ENCODE measurements at regions not wholly inside any gene's neighbourhood (a gene's known extent, or its start where the extent isn't known, plus 50 kb on each side); places are given as distances from the start of the nearest gene placed in this dataset.

GRCh38 chr18:28647961-28648360 is 471.0 kb upstream of the CDH2 start:
- no peak for DNase-seq

GRCh38 chr18:28637897-28638296 is 461.0 kb upstream of the CDH2 start:
- no peak for DNase-seq

- DNase-seq = no peak
Observed at GRCh38 chr18:28635530-28635929, 458.6 kb upstream of the CDH2 start.

DNA sequence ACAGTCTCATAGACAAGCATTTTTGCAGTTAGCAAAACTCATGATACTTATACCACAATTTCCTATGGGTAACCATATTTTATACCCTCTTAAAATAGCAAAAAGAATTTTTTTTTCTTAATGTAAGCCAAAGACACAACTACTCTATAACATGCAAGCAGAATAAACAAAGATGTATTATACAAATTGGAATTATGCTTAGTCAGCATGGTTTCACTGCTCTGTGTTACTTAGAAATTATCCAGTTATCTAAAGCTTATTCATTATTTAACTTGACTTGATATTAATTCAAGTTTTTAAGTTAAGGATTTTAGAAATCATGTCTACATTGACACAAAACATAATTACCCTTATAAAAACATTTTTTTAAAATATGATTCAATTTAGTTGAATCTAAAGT is 449.8 kb upstream of the CDH2 start:
- DNase-seq = no peak

DNA sequence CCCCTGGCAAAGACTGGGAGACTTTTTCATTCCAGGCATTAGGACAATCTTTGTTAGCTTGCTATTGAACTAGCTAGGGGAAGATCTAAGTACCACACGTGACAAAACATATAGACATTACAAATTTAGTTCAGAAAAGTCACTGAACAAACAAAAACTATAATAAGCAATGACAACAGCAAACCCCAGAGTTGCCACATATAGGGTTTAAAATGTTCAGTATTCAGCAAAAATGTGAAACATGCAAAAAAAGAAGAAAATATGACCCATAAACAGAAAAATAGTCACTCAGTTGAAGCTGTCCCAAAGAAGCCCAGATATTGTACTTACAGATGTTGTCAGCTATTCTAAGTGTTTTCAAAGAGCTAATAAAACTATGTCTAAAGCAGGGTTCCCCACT is 431.1 kb upstream of the CDH2 start:
- DNase-seq = no peak

DNA sequence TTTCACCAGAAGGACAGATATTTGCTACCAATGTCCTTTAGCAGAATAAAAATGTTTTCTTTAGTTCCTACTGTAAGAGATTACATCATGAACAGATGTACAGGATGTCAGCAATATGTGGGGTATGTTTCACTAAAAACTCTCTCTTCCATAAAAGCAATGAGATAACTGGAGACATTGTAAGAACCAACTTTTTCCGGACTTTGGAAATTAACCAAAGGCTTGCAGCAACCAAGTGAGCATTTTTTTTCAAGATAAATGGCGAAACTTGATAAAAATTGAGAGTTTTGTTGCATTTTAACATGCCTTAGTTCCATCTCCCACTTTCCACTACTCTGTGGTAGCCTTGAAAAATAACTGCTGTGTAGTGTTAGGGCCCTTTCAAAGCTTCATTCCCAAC is 429.8 kb upstream of the CDH2 start:
- DNase-seq = no peak

DNA sequence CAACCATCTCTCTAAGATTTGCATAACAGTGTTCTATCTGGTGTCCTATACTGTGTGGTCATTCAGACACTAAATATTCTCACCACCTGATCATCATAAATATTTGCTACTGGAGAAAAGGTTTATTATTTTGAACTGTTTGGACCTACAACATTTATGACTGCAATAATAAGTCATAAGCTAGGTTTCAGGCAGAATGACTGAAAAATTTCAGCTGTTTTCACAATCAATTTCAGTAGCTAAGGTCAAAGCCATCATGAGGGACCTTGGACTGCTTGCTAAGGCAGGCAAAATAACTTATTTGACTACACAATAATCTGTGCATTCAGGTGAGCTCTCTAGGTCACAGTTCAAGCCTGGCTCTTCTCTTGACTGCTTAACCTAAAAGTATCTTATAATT is 425.5 kb upstream of the CDH2 start:
- DNase-seq = no peak

DNA sequence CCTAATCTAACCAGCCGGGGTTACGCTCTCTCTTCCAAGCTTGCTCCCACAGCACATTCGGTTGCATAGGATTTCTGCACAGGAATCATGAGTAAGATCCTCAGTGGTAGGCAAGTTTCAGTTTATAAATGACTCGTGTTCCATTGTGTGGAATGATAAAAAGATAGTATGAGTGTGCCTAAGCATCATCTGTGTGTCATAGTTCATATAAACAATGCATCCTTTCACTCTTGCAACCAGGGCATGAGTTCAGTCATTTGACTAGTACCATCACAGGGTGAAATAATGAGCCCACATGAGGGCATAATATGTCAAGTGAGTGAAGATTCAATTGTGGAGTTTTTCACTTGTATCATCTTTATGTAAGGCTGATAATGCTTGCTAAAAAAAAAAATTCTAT is 417.1 kb upstream of the CDH2 start:
- no peak for DNase-seq

DNA sequence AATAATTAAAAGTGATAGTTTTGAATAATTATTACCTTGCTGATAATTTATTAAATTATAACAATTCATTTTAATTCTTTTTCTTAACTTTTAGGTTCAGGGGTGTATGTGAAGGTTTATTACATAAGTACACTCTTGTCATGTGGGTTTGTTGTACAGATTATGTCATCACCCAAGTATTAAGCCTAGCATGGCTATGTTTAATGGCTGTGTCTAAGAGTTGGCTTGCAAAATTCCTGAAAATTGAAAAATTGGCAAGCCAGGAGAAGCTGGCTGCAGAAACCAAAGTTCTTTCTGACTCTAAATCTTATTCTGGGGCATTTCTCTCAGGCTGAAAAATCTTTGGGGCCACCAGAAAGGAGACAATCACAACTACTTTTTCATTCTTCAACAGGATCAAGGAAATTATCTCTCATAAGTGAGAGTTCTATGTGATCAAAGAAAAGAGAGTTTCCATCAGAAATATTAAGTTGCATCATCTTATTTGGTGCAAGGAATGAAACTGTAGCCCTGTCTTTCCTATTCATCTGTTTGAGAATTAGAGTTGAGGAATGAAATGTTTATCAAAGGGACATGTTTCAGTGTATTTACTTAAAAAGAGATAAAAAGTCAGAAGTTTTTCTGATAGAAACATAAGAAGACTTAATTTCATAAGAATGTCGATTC is 412.1 kb upstream of the CDH2 start:
- no peak for DNase-seq

- no peak for DNase-seq
Observed at GRCh38 chr18:28584731-28585130, 407.8 kb upstream of the CDH2 start.

DNA sequence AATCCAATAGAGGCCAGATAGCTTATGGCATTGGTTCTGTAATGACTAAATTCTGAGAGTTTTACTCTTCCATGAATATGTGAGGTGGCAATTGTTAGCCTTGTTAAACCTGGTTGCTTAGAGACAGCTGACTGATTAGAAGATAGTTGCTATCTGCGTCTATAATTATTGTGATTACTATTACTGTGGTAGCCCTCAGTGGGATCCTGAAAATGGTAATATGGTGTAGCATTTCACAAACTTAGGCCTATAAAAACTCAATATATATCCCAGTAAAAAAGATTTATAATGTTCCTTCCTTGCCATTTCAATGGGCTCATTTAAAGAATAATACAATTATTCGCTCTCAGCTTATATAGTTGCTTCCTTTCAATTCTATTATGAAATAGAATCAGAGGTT is 405.8 kb upstream of the CDH2 start:
- DNase-seq = no peak

DNA sequence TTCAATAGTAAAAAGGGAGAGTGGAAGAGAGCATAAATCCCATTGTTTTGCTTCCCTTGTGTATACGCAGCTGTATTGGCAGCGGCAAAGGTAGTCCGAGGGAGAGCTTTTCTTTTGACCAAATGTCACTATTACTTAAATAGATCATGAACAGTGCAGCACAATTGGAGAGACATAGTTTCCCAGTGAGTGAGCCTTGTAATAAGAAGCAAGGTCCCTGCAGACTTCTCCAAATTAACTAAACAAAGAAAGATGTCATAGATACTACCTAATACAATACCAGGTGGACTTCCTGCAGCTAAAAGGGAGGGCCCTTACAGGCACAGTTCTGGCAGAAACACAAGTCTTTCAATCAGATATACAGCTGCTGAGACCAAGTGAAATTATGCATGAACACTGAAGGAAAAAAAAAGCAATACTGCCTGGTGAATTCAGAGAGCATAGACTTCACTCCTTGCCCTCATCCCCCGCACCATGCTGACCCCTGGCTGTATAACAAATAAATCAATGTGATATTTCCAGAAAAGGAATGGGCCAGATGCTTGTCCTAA is 404.7 kb upstream of the CDH2 start:
- DNase-seq = peak; percentile 50

GRCh38 chr18:28576941-28577340 is 400.0 kb upstream of the CDH2 start:
- DNase-seq = no peak

GRCh38 chr18:28575123-28575522 is 398.2 kb upstream of the CDH2 start:
- no peak for DNase-seq

GRCh38 chr18:28574175-28574574 is 397.2 kb upstream of the CDH2 start:
- no peak for DNase-seq

GRCh38 chr18:28571929-28572328 is 395.0 kb upstream of the CDH2 start:
- DNase-seq = no peak

DNA sequence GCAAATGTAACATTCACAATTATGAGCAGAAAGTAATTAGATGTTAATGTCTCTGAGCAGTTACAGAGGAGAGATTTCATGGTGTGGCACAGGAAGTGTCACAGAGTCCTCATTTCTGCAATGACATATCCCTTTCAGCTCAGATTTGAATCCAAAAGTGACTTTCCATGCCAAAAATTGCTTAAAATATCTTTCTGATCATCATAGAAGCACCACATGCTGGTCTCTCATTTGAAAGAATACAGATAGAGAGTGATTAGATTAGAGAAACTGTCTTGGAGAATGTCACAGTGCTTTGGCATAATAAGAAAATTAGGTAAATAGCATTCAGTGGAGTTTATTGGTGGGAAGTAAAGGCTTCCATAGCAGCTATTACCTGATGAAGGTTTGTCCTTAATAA is 383.4 kb upstream of the CDH2 start:
- DNase-seq = no peak

GRCh38 chr18:28559511-28559910 is 382.6 kb upstream of the CDH2 start:
- DNase-seq = no peak

DNA sequence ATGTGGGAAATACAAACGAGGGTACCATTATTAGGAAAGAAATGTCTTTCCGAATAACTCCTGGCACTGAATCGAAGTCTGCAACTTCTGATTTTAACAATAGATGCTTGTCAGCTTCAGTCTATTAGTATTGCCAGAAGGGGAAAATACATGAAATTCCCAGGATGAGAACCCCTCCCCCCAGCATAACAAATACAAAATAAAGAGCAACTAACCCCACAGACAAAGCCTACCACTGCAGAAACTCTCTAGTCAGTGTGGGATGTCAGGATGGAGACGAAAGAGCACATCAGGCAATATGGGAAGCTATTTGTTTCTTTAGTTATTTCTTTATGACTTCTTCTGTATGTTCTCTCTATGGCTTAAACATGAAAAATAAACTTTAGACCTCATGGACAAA is 365.0 kb upstream of the CDH2 start:
- DNase-seq = no peak

DNA sequence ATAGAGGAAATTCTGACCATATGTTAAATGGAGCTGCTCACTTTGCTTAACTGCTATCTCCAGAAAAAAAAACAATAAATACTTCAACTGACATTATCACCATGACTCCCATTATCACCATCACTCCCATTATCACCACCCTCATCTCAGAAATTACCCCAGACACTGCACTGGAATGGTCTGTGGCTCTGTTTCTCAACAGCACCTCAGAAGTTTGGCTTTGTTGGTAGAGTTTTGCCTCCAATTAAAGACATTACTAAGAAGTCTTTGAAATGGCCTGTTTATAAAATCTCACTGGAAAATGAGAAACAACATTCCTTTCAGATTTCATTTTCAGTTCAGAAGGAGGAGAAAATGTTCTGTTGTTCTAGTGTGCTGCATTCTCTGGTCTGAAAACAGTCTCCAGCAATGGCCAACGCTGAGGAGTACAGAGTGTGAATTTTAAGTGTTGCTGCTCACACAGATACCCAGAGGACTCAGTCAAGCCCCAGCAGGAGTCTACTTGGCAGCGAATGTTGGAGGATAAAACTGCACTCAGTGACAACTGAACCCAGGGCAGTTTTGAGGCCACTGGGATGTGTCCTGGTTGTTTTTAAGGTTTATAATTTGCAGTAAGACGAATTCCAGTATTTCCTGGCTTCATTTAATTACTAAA is 364.5 kb upstream of the CDH2 start:
- no peak for DNase-seq

DNA sequence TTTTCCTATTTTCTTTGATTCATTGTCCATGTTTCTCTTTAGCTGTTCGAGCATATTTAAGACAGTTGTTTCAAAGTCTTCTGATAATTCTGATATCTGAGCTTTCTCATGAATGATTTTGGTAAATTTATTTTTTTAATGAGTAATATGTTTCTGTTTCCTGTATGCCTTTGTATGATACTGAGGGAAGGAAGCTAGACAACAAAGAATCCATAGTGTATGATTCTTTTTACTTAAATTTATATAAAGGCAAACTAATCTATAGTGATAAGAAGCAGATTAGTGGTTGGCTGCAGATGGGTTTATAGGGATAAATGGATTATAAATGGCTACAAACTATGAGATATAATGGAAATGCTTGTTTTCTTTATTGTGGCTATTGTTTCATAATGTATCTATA is 352.7 kb upstream of the CDH2 start:
- no peak for DNase-seq

GRCh38 chr18:28526196-28526595 is 349.3 kb upstream of the CDH2 start:
- no peak for DNase-seq

DNA sequence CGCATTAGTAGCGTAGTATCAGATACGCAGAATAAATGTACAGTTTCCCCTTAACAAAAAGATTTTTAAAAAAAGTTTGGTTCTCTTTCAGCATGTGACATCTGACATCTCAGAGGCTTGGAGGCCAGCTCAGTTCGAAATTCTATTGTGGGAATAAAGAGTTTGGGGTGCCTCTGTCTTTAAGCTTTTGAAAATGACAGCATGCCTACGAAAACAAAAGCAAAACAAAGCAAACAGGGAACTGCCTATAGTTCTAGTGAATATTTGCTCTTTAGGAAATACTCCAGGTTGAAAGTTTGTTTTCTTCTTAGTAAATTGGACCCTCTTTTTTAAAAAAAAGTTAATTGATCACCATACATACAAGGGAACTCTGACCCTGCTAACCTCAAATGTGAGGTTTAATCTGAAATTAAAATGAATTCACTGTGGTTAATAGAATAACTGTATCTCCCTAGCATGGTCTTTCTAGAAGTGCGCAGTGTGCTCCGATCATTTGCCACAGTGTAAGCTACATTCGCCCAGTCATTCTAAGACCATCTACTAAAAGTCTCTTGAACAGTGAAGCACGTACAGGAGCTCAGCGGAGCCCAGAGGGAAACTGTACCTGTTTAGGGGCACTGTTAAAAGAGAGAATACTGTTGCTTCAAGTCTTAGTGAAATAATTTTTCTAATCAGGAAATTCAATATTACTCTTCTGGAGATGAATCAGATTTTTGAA is 347.0 kb upstream of the CDH2 start:
- DNase-seq = no peak

- DNase-seq = peak; percentile 20
Observed at GRCh38 chr18:28522236-28522635, 345.3 kb upstream of the CDH2 start.

Data from NCI-H2227 treated with DMSO at 0.1 percent for 48 hours (cell line).